T-helper 2 cell (primary cell): ENCODE measurements at regions not wholly inside any gene's neighbourhood (a gene's known extent, or its start where the extent isn't known, plus 50 kb on each side); places are given as distances from the start of the nearest gene placed in this dataset.

Experiments used
- DNase-seq, 5 experiments: peaks; one replicate each; pipeline versions ENCODE4 v3.0.0 to v3.0.0-alpha.2; 2012 to 2022

DNA sequence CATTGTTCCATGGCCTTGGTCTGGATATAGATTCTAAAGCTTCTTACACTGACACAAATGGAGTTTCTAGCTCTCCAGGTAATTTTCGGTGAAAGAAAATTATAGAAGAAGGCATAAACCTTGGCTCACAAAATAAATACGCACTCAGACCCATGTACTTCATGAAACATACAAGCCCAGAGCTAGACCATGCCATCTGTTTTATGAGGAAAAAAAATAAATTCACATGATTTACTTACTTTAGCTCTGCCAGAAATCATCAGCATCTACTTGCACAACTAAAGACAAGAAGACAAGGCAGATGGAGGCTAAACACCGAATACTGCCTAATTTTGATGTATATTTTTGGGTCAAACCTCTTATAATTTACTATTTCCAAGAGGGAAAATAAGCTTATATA, 197.4 kb upstream of the KLF14 start:
- DNase-seq, result no peak

DNA sequence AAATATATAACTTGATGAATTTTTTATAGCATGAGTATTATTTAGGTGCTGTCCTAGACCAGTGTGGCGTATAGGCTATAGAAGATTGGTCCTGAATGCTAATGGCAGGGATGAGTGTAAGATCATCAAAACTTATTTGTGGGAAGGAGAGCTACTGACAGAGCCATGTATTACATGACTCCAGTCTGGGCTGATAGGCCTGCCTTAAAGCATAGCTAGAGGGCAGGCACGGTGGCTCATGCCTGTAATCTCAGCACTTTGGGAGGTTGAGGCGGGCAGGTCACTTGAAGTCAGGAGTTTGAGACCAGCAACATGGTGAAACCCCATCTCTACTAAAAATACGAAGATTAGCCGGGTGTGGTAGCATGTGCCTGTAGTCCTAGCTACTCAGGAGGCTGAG, 198.1 kb upstream of the KLF14 start:
- no peak for DNase-seq

DNA sequence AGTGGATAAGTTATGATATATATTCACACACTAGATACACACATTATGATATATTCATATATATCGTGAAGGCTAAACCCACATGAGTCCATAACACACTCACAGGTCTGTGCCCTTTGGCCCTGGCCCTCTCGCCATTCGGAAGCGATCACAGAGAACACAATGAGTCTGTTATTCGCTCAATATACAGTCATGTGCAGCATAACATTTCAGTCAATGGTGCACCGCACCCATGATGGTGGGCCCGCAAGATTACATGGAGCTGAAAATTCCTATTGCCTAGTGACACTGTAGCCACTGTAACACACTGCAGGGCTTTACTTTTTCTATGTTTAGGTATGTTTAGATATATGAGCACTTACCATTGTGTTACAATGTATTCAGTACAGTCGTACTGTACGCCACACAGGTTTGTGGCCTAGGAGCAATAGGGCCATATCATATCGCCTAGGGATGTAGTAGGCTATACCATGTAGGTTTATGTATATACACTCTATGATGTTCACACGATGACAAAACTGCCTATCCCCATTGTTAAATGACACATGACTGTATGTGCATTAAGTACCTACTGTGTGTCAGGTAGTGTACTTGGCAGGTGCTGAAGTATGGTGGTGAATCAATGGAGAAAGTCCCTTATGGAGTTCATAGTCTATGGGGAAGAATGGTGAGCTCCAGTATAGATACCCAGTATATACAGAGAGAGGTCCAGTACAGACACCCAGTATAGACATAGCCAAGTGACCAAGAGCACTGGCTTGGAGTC, 198.8 kb upstream of the KLF14 start:
- DNase-seq, result no peak

DNA sequence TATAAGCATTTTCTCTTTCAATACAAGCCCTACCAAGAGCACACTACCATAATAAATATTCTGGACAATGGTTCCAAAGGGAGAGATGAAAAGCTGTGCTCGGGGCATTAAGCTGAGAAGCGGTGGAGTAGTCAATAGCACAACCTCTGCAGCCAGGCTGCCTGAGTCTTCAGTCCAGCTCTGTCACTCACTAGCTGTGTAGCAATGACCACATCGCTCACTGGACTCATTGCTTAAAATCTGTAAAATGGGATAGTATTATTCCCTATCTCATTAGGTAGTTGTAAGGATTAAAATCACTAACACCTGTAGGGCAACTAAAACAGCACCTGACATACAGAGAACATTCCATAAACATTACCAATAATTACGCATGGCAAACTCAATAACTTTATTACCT, 199.9 kb upstream of the KLF14 start:
- no peak for DNase-seq

DNA sequence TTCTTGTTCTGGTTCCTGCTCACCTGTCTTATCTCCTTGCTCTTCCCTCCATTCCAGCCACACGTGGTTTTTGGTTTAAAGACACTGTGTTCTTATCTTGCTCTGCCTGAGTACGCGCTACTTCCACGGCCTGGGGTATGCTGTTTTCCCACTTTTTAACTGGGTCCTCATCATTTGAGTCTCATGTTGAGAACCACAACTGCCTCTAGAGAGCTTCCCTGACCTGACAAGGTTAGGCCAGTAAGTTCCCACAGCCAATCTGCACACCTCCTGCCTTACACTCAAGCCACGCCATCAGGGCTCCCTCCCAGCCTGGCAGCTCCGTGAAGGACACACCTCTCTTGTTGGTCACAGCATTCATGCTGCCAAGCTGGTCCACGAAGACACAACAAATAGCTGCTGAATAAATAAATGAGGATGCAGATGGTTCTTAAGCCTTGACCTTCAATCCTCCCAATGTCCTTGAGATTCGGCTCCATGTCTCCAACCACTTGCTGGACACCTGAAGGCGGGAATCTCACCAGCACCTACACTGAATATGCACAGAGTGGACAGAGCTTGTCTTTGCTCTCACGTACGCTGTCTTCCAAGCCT, 201.7 kb upstream of the KLF14 start:
- DNase-seq, result no peak

DNA sequence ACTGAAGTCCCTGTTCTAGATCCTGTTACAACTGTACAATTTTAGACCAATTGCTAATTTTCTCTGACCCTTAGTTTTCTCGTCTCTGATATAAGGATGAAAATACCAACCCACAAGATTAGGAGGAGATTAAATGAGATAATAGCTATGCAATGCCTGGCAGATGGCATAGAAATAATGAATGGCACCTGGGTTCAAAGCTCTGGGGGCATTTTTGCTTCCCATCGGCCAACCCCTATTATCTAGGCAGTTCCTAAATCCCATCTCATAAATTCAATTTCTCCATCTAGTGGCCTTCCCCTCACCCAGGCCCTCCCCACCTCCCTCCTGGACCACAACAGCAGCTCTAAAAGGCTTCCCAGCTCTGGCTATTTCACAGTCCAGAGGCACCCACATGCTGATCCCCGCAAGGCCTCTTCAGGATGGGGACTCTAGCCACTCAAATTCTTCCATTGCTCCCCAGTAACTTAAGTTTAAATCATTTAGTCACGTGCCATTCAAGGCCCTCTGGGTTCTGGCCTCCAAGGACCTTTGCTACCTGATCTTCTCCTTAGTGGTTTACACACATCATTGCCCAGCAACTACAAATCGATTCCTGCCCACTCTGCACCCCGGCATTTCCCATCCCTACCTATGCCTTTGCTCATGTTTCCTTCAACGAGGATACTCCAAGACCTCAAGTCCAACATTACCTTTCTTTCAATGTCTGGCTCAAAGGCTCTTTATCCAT, 202.4 kb upstream of the KLF14 start:
- DNase-seq, result no peak

DNA sequence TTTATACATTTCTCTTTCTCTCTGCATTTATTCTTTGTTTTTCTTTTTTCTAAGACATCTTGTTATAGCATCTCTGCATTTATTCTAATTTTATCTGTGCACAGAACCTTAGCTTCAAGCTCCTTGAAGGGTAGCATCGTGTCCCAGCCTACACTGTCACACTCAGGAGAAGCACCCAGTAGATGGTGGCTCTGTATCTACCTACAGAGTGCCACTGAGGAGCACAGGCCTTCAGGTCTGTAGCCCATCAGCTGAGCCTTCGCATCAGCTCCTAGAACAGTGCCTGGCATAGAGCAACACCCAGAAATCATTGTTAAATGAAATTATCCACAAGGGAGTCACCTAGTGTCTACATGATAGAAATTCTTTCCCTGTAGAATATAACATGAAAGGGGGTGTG, 203.0 kb upstream of the KLF14 start:
- DNase-seq, result no peak

DNA sequence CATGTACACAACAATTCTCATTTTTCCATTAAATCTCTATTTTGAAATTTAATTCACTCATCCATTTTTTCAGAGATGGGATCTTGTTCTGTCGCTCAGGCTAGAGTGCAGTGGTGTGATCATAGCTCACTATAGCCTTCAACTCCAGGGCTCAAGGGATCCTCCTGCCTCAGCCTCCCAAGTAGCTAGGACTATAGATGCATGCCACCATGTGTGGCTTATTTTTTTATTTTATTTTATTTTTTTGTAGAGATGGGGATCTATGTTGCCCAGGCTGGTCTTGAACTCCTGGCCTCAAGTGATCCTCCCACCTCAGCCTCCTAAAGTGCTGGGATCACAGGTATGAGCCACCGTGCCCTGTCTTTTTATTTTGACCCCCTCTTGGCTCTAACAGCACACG, 203.8 kb upstream of the KLF14 start:
- DNase-seq, result no peak

DNA sequence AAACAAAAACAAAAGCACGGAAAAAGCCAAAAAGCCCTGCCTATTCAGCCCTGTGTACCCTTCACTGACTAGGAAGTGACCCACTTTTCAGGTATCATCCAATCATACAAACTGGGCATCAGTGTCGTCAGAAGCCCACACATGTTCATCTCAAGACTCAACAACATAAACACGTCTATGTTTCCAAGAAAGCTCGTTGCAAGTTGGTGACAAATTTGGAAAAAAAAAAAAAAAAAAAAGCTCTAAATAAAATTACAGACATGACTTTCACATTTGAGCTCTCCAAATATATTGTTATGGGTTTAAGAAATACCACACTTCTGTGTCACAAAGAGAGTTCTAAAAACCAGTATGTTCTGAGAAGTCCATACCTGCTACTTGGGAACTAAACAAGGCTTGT, 204.7 kb upstream of the KLF14 start:
- DNase-seq, result peak in 3 of 5 experiments; percentile 35 to 87 (median 85)

DNA sequence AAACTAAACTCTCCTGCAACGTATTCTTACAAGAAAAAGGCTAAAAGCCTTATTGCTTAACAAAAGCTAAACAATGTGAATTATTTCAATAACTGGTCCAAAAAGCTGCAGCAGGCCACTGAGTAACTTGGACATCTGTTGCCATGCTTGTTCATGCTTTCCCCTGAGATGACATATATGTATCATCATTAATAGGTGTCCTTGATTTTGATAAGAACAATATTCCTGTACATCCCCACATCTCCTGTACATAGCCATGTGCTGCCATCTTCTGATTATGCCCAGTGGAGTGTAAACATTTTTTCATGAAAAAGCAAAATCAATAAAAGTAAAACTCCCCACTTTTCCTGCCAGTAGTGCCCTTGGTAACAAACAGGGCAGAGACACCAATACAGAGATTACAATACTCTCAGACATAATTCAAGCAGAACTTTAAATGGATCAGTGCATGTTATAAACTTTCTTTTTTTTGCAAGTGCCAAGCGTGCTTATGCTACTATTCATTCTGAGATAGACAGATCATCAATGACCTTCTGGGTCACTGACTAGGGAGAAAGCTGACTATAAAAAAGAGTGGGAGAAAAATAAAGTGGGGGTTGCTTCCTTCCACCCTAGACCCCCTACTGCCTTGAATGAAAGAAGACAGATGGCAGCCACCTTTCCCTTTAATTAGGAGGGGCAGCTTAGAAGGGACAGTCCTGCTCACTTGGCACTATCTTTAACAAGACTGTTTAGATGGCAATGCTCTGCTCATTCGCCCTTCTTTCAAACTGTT, 205.5 kb upstream of the KLF14 start:
- no peak for DNase-seq

DNA sequence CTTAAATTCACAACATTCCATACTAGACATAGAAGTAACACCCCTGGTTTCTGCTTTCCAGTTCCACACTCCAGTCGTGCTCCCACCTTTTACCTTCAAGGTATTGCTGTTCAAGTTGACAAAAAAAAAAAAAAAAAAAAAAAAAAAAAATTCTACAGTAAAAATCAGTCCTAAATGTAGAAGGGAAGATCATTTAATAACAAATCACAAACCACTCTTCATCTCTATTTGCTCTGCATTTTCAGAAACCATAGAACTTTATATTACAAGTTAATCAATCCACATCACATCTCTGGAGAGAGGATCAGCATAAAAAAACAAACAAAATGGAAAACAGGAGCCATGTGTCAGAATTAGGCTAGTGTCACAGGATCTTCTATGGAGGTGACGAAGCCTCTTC, 206.3 kb upstream of the KLF14 start:
- no peak for DNase-seq

DNA sequence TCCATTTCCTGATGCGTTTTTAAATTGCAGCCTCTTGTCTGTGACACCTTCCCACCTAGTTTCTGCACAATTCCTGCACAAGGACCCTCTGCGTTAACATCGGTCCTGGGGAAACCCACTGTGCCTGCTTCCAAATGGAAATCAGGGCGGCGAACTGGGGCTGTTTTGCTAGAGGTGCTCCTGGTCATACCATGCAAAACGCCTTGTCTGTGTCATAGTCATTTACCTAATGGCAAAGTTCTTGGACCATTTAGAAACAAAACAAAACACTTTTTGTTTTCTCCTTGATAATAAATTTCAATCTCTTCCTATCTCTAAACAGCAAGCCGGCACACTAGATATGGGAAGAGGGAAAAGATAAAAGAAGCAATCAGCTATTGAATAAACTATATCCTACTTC, 206.9 kb upstream of the KLF14 start:
- DNase-seq, result no peak

DNA sequence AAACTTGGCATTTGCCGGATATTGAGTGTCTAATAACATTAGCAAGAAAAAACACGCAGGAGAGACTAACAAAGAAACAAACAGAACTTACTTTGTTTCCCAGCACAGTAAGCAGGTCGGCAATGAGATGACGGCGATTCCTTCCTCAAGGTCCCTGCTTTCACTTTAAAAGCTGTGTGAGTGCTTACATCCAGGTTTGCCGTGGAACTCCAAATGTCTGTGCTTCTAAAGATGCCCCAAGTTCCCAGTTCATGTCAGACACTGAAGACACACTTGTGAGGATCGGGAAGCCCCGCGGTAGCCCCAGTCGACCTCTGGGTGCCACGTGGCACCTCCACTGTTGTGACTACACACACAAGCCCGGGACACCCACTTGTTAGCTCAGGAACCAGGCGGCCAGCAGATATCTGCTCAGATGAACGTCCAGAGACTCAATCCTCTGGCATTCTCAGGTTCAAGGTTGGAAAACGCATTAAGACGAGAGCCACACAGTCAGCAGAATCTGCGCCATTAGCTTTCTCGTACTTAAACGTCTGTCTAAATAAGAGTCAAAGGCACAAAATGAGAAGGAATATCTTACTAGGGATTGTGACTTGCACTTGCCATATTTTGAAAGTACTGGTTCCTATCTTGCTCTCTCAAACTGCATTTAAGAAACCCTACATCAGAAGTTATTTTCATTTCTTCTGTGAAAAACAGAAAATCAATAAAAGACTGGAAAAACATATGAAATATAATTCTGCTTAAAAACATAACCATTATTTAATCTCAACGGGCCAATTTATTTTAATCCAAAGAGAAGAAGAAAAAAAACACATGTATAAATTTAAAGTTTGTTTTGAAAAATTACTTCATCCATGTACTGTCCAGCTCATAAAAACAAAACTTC, 207.6 kb upstream of the KLF14 start:
- peak in 3 of 5 experiments; percentile 29 to 43 (median 35) for DNase-seq

DNA sequence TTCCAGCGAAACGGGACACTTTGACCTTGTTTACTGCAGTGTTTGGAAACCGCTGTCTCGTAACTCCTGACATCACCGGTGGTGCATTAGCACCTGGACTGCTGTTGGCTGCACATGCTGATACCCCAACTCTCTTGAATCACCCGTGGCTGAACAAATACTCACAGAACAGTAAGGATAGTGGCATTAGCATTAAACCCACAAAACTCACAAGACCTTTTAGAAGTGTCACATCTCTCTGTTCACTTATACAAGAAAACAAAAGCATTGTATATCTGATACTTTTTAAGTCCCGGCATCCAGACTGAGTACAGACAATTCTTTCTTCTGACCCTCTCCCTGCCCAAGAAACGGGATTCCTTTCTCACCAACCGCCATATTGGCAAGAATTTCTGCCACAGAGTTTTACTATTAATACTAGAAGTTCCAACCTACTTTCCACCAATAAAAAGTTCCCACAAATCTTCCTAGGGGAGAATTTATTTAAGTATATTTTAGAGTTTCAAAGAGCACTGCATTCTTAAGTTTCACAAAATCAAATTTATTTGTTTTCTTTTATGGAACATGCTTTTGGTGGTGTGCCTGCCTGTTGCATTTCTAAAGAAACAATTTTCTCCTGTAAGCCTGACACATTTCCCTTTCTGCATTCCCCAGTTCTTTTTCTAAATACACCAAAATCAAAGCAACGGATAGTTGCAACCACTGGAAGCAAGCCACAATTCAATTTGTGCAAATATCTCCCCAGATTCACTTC, 208.4 kb upstream of the KLF14 start:
- DNase-seq, result peak in 2 of 5 experiments; percentile 36 to 57

DNA sequence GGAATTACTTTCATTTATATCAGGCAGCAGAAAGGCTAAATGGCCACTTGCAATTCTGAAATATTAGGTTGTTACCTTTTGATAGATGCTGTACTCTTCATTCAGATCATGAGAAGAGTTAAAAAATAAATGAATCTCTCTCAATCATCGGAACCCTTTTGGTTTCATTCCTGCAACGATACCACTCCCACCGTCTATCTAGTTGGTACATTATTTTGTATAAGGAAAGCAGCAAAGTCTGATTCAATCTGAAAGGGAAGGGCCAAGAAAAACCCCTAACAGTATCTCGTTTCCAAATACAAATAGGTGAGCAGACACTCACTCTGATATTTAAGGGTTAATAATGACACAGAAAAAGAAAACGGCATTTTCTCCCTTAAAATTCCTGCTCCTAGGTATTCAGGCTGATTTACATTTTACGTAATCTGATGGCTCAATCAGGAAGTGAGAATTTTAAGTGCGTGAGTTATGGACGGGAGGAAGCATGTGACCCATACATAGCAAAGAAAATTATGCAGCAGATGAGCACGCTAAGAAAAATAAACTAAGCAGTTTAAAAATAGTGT, 209.4 kb upstream of the KLF14 start:
- DNase-seq, result peak in 2 of 5 experiments; percentile 50 to 57

DNA sequence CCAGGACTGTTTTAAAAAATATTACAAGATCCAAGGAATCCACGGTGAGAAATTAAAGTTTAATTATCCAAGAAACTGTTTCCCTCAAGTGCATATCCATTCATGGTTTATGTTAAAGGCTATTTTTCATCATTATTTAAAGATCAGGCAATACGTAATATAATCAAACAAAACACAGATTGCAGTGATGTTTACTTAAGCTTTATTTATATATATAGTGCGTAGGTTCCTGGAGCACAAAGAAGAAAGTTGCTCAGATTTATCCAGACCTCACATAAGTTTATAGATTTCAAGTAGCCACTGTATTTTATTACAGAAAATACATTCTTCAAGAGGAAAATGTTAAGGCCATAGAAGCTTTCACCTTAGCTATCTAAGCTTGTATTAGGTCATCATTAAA, 210.0 kb upstream of the KLF14 start:
- DNase-seq, result no peak

DNA sequence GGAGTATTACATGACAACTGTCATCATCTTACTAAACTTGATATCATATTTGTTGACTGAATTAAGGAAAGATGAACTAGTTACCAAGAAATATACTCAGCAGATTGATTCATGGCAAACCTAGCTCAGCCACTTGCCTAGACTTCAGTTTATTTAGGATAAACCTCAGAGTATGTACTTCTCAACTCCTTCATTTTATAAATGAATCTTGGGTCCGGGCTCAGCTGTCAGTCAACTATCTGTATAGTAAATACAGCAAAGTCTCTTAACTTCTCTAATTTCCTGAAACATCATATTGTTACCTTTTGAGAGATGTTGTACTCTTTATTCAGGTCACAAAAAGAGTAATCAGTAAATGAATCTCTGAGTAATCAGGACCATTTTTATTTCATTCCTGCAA, 211.0 kb upstream of the KLF14 start:
- peak in 1 of 5 experiments; percentile 20 for DNase-seq

DNA sequence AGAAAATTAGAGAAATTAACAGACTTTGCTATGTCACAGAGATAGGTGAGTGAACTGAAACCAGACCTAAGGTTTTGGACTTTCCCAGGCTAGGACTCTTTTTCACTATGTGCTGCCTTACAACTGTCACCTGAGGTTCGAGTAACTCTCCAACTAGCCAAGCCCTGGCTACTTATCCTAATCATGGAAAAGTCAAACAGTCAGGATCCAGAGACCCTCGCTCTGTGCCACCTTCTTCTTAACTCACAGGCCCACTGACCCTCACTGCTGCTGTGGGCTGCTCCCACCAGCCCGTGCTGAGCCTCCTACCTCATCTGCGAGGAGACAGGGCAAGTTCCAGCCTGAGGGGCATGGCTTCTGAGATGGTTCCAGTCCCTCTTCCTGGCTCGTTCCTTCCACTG, 211.4 kb upstream of the KLF14 start:
- no peak for DNase-seq

DNA sequence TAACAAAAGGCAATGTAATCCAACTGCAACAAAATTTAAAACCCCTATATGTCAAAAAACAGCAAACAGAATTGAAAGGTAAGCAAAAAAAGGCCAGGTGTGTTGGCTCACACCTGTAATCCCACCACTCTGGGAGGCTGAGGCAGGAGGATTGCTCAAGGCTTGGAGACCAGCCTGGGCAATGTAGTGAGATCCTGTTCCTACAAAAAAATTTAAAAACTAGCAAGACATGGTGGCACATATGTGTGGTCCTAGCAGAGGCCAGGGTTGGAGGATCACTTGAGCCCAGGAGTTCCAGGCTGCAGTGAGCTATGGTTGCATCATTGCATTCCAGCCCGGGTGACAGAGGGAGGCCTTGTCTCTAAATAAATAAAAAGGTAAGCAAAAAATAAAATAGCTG, 212.1 kb upstream of the KLF14 start:
- DNase-seq, result no peak

DNA sequence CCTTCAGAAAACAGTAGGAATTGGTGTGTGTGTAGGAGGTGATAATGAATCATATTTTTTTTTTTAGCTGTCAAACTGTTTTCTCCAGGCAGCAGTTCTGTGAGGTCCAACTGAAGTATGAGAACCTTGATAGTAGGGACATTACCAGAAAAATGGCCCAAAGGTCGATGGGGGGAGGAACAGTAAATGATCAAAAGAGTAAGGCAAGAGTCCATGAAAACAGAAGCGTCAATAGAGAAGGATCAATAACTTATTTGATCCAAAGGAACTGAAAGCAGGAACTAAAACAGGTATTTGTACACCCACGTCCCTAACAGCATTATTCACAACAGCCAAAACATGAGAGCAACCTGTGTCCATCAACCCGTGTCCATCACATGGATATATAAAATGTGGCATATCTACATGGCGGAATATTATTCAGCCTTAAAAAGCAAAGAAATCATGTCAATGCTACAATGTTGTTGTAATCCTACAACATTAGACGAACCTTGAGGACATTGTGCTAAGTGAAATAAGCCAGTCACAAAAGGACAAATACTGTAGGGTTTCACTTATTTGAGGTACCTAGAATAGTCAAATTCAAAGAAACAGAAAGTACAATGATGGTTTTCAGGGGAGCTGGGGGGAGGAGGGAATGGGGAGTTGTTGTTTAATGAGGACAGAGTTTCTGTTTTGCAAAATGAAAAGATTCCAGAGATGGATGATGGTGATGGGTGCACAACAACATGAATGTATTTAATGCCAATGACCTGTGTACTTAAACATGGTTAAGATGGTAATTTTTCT, 214.0 kb upstream of the KLF14 start:
- peak in 1 of 5 experiments; percentile 43 for DNase-seq
